PC-3 (cell line): ENCODE measurements at regions not wholly inside any gene's neighbourhood (a gene's known extent, or its start where the extent isn't known, plus 50 kb on each side); places are given as distances from the start of the nearest gene placed in this dataset.

Source experiments
- ATAC-seq: fragments of 200-7000 bp; cut with Tn5 transposase; 2 replicates; pipeline ENCODE4 v1.9.1; 2020; ENCODE audit warnings: mild to moderate bottlenecking, moderate library complexity
- BruUV-seq: library from RNA; stranded (reverse); fragments of 400-500 nt; replicated peaks from 2 replicates; lab custom pipeline; 2021; lab: Mats Ljungman, UMichigan
- CTCF ChIA-PET: fragments of 300-600 bp; sonication (Branson Sonifier 250); formaldehyde crosslinking; loops from one replicate; lab custom pipeline; 2022; ENCODE audit warnings: antibody characterized with exemption; lab: Charles Lee
- POLR2A ChIA-PET: fragments of 300-600 bp; sonication (Branson Sonifier 250); formaldehyde crosslinking; loops from one replicate; lab custom pipeline; 2022; ENCODE audit warnings: antibody characterized with exemption; ENCODE audit not compliant: unreplicated experiment; lab: Charles Lee
- DNase-seq: peaks from one replicate; pipeline ENCODE4 v3.0.0-alpha.2; 2015
- H2AFZ ChIP-seq: fragments of 300-600 bp; sonication (generic); 2 replicates; pipeline ENCODE4 v1.6.0; 2016; ENCODE audit warnings: antibody characterized with exemption, low read length
- H3F3A ChIP-seq: fragments of 300-600 bp; sonication (generic); one replicate; pipeline ENCODE4 v1.6.0; 2017; ENCODE audit warnings: antibody characterized with exemption, low read length, control low read depth, mild to moderate bottlenecking; ENCODE audit not compliant: unreplicated experiment
- H3K27ac ChIP-seq: fragments of 300-600 bp; sonication (generic); 2 replicates; pipeline ENCODE4 v1.5.1; 2016; ENCODE audit warnings: mild to moderate bottlenecking, low read length
- H3K27me3 ChIP-seq: fragments of 300-600 bp; sonication (generic); 2 replicates; pipeline ENCODE4 v1.6.1; 2016; ENCODE audit warnings: low read length, mixed read lengths
- H3K36me3 ChIP-seq: fragments of 300-600 bp; sonication (generic); 2 replicates; pipeline ENCODE4 v1.6.1; 2016; ENCODE audit warnings: low read depth, mixed run types, low read length, mixed read lengths
- H3K4me1 ChIP-seq: fragments of 300-600 bp; sonication (generic); 2 replicates; pipeline ENCODE4 v1.5.1; 2016; ENCODE audit warnings: low read length; ENCODE audit not compliant: insufficient read depth
- H3K4me2 ChIP-seq: fragments of 300-600 bp; sonication (generic); 2 replicates; pipeline ENCODE4 v1.6.0; 2016; ENCODE audit warnings: low read length
- H3K4me3 ChIP-seq: fragments of 300-600 bp; sonication (generic); 2 replicates; pipeline ENCODE4 v1.5.1; 2016; ENCODE audit warnings: mild to moderate bottlenecking, low read length, mixed read lengths
- H3K79me2 ChIP-seq: fragments of 300-600 bp; sonication (generic); 2 replicates; pipeline ENCODE4 v1.6.1; 2017; ENCODE audit warnings: low read length, mixed read lengths
- H3K9ac ChIP-seq: fragments of 300-600 bp; sonication (generic); 2 replicates; pipeline ENCODE4 v1.6.0; 2016; ENCODE audit warnings: mild to moderate bottlenecking, low read length
- H3K9me2 ChIP-seq: fragments of 300-600 bp; sonication (generic); replicated peaks from 2 replicates; pipeline ENCODE4 v1.6.1; 2016; ENCODE audit warnings: mixed run types, low read length, mixed read lengths
- H3K9me3 ChIP-seq: fragments of 300-600 bp; sonication (generic); 2 replicates; pipeline ENCODE4 v1.6.1; 2016; ENCODE audit warnings: low read length, mixed read lengths
- H4K20me1 ChIP-seq: fragments of 300-600 bp; sonication (generic); 2 replicates; pipeline ENCODE4 v1.6.1; 2016; ENCODE audit warnings: low read length, mixed read lengths
- EZH2 ChIP-seq: fragments of 300-600 bp; sonication (generic); IDR thresholded peaks from one replicate; pipeline ENCODE4 v1.6.1; 2017; ENCODE audit warnings: antibody characterized with exemption, mild to moderate bottlenecking, low read length; ENCODE audit not compliant: unreplicated experiment
- EZH2phosphoT487 ChIP-seq: fragments of 300-600 bp; sonication (generic); IDR thresholded peaks from 2 replicates; pipeline ENCODE4 v1.6.1; 2018; ENCODE audit warnings: mild to moderate bottlenecking, antibody characterized with exemption, low read length, borderline replicate concordance
- intact Hi-C: fragments of 100-400 bp; cut with micrococcal nuclease; formaldehyde crosslinking; loops from 2 replicates; pipeline ENCODE4 v1.9.0; 2023
- TF ChIP-seq, protein P1 (sequence below): fragments of 300-600 bp; sonication (generic); conservative IDR thresholded peaks from 2 replicates; pipeline ENCODE4 v1.5.1; 2017; ENCODE audit warnings: antibody characterized with exemption, low read depth, mild to moderate bottlenecking, low read length

DNA sequence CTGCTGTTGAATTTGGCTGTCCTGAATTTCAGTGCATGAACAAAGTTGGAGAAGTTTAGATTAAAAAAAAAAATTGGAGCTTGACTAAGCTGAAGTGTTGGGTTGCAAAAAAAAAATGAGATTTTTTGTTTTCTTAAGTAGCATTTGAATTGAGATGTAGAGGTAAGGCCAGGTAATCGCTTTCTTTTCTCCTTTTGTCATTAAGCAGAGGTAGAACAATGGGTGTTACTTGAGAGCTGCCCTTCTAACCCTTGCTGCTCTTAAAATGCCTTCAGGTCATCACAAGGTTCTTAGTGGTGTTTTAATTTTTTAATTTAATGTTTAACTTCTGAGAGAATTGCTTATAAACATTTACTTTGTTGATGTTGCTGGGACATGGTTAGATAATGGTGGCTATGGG is 84.1 kb upstream of the PRDM1 start:
- Histone ChIP-seq H2AFZ (no peak overlapping the region), H3K36me3 (no peaks in the 10 kb centered on the region), H3K4me3 (no peak overlapping the region), H3K27ac (no peak overlapping the region), H3K27me3 (no peaks in the 10 kb centered on the region), H4K20me1 (no peaks in the 10 kb centered on the region), H3K4me1 (no peaks in the 10 kb centered on the region), H3K9ac (no peak overlapping the region), H3K9me3 (no peaks in the 10 kb centered on the region), H3K9me2 (no peaks in the 10 kb centered on the region), H3K79me2 (no peaks in the 10 kb centered on the region), H3F3A (no peaks in the 10 kb centered on the region), H3K4me2 (no peak overlapping the region)
- ATAC-seq (no peak), DNase-seq (no peak)
- BruUV-seq, result no TSS peak
- TF ChIP-seq EZH2 (no peak), EZH2phosphoT487 (no peak)
- TF ChIP-seq, protein P1, sequence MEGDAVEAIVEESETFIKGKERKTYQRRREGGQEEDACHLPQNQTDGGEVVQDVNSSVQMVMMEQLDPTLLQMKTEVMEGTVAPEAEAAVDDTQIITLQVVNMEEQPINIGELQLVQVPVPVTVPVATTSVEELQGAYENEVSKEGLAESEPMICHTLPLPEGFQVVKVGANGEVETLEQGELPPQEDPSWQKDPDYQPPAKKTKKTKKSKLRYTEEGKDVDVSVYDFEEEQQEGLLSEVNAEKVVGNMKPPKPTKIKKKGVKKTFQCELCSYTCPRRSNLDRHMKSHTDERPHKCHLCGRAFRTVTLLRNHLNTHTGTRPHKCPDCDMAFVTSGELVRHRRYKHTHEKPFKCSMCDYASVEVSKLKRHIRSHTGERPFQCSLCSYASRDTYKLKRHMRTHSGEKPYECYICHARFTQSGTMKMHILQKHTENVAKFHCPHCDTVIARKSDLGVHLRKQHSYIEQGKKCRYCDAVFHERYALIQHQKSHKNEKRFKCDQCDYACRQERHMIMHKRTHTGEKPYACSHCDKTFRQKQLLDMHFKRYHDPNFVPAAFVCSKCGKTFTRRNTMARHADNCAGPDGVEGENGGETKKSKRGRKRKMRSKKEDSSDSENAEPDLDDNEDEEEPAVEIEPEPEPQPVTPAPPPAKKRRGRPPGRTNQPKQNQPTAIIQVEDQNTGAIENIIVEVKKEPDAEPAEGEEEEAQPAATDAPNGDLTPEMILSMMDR, result no peak
- CTCF ChIA-PET, result no interaction called here
- POLR2A ChIA-PET, result no interaction called here
- intact Hi-C loops, result no loop called here

DNA sequence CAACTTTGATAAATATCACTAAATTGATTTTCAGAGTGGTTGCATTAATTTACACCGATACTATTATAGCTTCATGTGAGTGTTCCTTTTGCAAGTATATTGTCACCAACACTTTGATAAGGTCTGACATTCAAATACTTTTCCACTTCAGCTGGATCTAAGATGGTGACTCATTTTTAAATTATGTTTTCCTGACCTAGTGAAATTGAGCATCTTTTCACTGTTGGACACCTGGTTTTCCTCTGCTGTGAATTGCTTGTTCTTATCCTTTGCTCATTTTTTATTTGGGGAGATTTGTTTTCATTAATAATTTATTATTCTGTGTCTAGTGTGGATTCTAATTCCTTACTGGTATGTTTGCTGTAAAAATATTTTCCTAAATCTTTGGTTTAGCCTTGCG is 85.2 kb upstream of the PRDM1 start:
- DNase-seq (peak; percentile 17), ATAC-seq (no peak)
- no peaks in the 10 kb centered on the region for H4K20me1 ChIP-seq
- BruUV-seq, result no TSS peak
- CTCF ChIA-PET, result no interaction called here
- H3K4me1 ChIP-seq, result no peaks in the 10 kb centered on the region
- intact Hi-C loops, result no loop called here
- H3K4me2 ChIP-seq, result no peak overlapping the region
- H3K9me3 ChIP-seq, result no peaks in the 10 kb centered on the region
- no peak overlapping the region for H3K9ac ChIP-seq
- H2AFZ ChIP-seq, result no peak overlapping the region
- H3K27me3 ChIP-seq, result no peaks in the 10 kb centered on the region
- TF ChIP-seq EZH2phosphoT487 (no peak), EZH2 (no peak)
- TF ChIP-seq, protein P1, result no peak
- POLR2A ChIA-PET, result no interaction called here
- no peak overlapping the region for H3K27ac ChIP-seq
- H3K9me2 ChIP-seq, result no peaks in the 10 kb centered on the region
- H3F3A ChIP-seq, result no peaks in the 10 kb centered on the region
- no peaks in the 10 kb centered on the region for H3K36me3 ChIP-seq
- no peak overlapping the region for H3K4me3 ChIP-seq
- H3K79me2 ChIP-seq, result no peaks in the 10 kb centered on the region

DNA sequence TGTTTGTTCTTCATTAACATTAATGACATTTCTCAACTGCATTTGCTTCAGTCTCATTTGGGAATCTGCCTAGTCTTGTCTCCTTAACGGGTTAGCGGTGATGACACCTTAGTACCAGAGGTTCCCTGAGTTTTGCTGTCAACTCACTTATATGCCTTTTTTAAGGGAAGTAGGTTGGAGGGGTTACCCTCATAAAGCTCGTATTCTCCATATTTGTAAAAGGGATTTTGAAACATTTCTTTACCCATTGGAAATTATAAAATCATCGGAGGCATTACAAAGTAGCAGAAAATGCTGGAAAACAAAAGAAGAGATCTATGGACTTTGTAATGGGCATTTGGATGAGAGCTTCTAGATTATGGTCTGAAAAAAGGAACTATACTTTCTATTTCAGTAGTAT is 88.7 kb upstream of the PRDM1 start:
- intact Hi-C loops, result no loop called here
- TF ChIP-seq EZH2 (no peak), EZH2phosphoT487 (no peak)
- TF ChIP-seq, protein P1, result no peak
- DNase-seq (no peak), ATAC-seq (no peak)
- no peak overlapping the region for H3K4me2 ChIP-seq
- no peak overlapping the region for H3K9ac ChIP-seq
- BruUV-seq, result no TSS peak
- H3K27ac ChIP-seq, result no peak overlapping the region
- ChIA-PET CTCF (no interaction called here), POLR2A (no interaction called here)
- no peak overlapping the region for H3K4me3 ChIP-seq
- no peaks in the 10 kb centered on the region for H3F3A ChIP-seq
- no peaks in the 10 kb centered on the region for H3K9me3 ChIP-seq
- H3K4me1 ChIP-seq, result 0 out of 2 replicates have a peak, but pooled peaks cover 3% of the 10 kb centered on the region
- H2AFZ ChIP-seq, result no peak overlapping the region
- no peaks in the 10 kb centered on the region for H3K9me2 ChIP-seq
- H4K20me1 ChIP-seq, result no peaks in the 10 kb centered on the region
- no peaks in the 10 kb centered on the region for H3K79me2 ChIP-seq
- H3K27me3 ChIP-seq, result no peaks in the 10 kb centered on the region
- no peaks in the 10 kb centered on the region for H3K36me3 ChIP-seq
